ENCODE measurements at regions not wholly inside any gene's neighbourhood (a gene's known extent, or its start where the extent isn't known, plus 50 kb on each side); places are given as distances from the start of the nearest gene placed in this dataset.

DNA sequence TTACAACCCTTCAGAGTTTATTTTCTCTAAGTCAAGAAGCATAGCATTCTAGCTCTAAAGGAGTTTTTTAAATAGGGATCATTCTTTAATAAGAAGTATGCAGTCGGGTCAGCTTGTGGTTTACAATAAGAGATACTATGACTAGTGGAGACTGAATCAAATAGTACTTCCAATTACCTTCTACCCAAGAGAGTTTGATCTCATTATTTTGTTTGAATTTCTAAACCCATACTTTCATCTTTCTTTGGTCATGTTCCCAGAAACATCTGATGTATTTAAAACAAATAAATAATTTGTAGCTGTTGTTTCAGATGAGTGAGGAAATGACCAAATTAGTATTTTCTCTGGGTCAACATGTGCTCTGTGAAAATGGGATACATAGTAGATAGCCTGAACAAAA is 160.2 kb upstream of the CDH6 start:
- TF ChIP-seq CTCF (IDR thresholded peaks at IDR 0.05; ENCODE audit: borderline replicate concordance, extremely low read depth, low read length, poor library complexity, severe bottlenecking) (no peak), EZH2 (IDR thresholded peaks at IDR 0.05; ENCODE audit: borderline replicate concordance, low read depth, low read length, severe bottlenecking) (no peak)

All from DND-41 (cell line).